ENCODE measurements at regions not wholly inside any gene's neighbourhood (a gene's known extent, or its start where the extent isn't known, plus 50 kb on each side); places are given as distances from the start of the nearest gene placed in this dataset.
"Not testable (repeated sequence)": the region's sequence is repeated elsewhere in the genome, so short reads cannot be mapped to it uniquely, and the experiment has no call there.

DNA sequence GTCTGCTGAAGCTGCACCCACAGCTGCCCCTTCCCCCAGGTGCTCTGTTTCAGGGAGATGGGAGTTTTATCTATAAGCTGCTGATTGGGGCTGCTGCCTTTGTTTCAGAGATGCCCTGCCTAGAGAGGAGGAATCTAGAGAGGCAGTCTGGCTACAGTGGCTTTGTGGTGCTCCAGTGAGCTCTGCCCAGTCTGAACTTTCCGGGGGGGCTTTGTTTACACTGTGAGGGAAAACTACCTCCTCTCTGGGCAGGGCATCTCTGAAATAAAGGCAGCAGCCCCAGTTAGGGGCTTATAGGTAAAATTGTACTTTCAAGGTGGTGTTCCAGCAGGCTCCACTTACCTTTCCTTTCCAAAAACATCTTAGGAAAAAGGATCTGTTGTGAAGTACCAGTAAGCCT lies 242.2 kb downstream of the SPRY1 start:
- DNase-seq (ENCODE audit: low spot score) = no peak

DNA sequence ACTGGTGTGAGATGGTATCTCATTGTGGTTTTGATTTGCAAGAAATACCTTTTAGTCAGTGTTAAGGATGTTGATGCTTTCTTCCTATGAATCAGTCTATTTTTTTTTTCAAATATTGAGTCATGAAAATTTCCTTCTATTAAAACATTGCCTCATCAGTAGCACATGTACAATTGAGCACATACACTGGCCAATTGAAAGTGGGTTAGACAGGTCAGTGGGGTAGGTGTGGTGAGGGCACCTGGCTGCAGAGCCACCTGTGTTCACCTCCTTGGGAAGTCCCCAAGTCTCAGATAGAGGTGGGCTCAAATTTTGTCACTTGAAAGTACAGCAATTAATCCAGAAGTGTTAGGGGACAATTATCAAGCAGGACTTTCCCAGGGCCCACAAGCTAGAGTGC lies 243.7 kb downstream of the SPRY1 start:
- DNase-seq (ENCODE audit: low spot score) = no peak

DNA sequence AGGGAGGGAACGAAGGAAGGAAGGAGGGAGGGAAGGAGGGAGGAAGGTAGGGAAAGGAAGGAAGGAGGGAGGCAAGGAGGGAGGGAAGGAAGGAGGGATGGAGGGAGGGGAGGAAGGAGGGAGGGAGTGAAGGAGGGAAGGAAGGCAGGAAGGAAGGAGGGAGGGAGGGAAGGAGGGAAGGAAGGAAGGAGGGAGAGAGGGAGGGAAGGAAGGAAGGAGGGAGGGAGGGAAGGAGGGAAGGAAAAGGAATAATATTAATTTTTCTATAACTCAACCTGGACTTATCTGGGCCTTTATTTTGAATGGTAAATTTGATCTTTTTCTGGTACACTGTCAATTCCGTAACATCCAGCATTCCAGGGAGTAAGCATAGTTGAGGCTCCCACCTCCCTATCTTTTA lies 244.2 kb downstream of the SPRY1 start:
- no peak for DNase-seq (ENCODE audit: low spot score)

DNA sequence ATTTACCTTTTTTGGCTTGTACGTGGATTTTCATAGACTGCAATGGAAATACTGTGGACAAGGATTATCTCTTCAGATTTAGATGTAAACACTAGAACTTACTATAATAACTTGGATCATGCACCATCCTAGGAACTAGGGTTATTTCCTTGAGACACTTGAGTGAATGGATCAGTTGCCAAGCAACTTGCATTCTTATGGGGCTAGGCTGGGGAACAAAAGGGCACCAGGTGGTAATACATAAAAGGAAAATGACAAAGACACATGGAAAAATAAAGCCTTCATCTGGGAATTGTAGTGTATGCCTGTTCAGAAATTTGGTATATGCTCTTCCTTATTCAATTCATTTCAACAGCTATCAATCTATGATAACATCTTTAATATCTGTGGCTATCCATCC lies 247.1 kb downstream of the SPRY1 start:
- no peak for DNase-seq (ENCODE audit: low spot score)

DNA sequence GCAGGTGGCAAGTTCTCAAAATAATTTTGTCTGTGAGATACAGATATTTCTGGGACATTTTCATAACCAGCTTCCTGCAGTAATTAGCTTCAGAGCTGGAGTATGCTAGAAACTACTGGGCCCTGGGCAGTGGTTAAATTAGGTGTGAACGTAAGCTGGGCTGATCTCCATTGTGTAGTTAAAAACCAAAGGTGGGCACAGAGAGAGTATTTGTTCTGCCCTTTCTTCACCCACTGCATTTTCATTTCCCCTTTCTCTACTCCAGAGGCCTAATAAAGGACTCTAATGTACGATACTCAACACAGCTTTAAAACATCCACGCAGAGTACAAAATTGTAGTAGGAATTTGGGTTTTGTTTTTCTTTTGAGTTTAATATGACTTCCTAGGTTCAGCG lies 252.7 kb downstream of the SPRY1 start:
- no peak for DNase-seq (ENCODE audit: low spot score)

DNA sequence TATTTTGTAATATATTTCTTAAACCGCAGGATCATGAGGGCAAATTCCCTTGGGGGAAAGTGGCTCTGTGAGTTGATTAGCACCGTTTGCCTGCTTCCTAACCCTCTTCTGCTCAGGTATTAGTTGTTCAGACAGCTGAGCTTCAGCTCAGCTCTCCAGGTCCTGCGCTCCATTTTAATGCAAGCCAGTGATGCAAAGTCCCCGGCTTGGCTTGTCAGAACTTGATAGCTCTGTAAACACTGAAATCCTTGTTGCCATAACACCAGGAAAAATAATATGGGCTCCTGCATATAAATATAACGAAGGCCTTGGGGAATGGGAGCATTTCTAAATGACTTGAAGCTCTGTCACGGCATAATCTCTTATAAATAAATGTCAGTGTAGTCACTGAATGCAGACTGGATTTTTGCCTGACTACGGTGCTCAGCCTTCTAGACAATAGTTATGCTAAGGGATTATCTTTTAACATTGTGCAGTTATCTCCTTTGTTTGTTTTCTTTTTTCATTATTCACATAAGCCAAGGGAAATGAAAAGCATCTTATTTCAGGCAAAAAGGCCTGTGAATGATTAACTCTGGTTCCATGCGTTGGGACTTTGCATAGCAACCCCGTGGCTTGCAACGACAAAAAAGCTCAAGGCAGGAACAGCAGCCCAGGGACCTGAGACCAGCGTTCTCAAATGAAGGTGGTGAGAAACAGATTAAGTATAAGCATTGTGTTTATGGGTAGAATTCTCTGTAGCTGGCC lies 253.2 kb downstream of the SPRY1 start:
- DNase-seq (ENCODE audit: low spot score) = no peak

DNA sequence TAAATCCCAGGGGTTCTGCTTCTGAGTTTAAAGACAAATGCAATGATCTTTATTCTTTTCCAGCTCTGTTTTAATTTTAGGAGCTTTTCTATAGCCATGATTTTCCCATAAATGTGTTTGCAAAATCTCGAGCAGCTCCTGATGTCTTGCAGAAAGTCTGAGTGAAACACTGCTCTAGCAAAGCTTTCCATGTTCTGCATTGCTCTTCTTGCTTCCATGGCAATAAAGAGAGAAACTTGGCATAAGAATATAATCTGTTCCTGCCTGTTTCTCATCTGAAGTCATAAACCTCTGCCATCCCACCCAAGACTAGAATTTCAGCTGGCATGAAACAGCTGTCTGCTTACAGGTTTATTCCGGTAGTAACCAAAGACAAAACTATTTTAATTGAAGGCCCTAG lies 254.5 kb downstream of the SPRY1 start:
- no peak for DNase-seq (ENCODE audit: low spot score)

DNA sequence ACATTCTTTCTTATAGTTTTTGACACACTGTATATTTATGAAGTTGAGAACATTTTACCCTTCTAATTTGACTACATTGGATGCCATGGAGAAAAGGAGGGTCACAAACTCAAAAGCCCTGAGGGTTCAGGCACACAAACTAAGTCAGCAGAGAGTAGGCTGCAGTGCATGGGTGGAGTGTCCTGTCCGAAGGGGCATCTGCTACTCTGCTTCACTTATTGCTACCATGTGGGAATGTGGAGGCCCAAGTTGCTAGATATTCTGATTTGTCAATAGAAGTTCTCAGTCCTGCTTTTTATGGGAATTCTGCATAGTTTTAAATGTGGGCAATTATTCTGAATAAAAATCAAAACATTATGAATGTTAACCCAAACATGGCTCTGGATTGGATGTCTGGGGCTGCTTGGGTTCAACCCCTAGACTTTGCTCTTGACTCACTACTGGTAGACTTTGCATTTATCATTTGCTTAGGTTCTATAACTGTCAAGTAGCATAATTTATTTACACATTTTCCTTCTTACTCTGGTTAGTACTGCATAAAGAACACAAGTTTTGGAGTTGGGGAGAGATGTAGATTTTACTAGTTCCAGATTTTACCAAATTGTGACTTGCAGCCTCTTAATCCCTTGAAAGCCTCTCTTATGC lies 255.1 kb downstream of the SPRY1 start:
- DNase-seq (ENCODE audit: low spot score) = no peak

DNA sequence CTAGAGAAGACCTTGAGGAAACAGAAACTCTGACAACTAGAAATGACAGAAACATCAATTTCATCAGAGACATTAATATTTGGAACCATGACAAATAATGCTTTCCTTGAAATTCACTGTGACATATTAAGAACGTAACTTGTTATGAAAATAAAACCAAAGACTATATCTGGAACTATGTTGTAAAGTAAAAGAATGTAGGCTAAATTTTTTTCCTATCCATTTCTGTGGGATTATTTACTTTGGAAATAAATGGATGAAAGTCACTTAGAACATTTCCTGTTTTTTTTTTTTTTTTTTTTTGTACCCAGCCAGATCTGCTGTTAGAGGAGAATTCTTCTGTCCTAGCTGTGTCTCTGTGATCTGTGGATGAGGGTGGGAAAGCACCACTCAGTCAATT lies 255.9 kb downstream of the SPRY1 start:
- DNase-seq (ENCODE audit: low spot score) = no peak

DNA sequence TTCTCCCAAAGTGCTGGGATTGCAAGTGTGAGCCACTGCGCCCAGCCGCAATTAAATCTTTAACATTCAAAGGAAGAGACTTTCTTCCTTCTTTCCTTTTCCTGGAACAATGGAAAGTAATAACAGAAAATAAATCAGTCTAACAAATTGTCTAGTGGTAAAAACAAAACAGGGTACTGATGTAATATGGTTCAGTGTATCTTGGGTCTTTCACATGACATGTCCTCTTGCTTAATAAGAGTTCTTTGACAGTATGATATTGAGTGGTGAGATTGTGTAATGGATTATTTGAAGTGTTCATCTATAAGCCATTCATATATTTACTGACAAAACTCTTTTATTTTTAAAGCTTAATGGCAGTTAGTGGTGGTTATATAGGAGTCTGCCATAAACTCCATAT lies 256.6 kb downstream of the SPRY1 start:
- no peak for DNase-seq (ENCODE audit: low spot score)

DNA sequence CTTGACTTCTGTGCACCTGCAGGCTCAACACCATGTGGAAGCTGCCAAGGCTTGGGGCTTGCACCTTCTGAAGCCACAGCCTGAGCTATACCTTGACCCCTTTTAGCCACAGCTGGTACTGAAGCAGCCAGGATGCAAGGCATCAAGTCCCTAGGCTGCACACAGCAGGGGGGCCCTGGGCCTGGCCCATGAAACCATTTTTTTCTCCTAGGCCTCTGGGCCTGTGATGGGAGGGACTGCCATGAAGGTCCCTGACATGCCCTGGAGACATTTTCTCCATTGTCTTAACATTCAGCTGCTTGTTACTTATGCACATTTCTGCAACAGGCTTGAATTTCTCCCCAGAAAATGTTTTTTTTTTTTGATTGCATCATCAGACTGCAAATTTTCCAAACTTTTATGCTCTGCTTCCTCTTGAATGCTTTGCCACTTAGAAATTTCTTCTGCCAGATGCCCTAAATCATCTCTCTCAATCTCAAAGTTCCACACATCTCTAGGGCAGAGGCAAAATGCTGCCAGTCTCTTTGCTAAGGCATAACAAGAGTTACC lies 260.2 kb downstream of the SPRY1 start:
- not testable (repeated sequence) for DNase-seq (ENCODE audit: low spot score)

DNA sequence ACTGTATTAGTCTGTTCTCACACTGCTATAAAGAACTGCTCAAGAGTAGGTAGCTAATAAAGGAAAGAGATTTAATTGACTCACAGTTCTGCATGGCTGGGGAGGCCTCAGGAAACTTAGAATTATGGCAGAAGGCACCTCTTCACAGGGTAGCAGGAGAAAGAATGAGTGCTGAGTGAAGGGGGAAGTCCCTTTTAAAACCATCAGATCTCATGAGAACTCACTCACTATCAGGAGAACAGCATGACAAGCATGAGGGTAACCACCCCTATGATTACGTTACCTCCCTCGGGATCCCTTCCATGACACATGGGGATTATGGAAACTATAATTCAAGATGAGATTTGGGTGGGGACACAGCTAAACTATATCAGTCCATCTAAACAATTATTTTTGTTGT lies 261.0 kb downstream of the SPRY1 start:
- DNase-seq (ENCODE audit: low spot score) = not testable (repeated sequence)

DNA sequence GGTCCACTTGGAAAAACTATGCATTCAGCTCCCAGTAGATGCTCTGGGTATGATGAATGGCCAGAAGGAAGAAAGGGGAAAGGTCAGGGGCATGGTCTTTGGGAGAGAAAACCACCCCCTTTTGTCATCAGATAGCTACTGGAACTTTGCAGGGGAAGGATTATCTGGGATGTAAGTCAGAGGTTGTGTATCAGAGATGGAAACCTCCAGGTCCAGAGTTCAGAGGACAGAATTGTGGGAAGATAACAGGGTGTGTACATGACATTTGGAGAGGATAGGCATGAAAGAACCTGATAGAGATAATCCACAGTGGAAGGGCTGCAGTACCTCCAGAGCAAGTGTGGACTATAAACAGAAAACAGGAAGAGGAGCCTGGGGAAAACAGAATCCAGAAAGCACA lies 262.7 kb downstream of the SPRY1 start:
- DNase-seq (ENCODE audit: low spot score) = no peak

DNA sequence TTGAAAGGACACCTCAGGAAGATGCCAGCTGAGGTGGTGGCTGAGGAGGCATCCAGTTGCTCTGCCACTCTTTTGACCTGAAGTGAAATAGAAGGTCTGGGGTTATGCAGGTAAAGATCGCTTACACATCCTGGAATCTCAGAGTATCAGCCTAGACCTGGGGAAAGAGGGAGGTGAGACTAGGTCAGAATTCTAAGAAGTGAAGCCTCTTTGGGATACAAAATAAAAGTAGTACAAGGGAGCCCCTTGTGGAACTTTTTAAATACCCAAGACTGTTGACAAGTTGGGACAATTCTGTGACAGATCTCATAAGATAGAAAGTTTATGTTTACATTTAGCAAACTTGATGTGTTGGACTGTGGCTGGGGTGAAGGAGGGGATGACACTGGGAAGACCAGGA lies 263.1 kb downstream of the SPRY1 start:
- DNase-seq (ENCODE audit: low spot score) = peak; percentile 2

DNA sequence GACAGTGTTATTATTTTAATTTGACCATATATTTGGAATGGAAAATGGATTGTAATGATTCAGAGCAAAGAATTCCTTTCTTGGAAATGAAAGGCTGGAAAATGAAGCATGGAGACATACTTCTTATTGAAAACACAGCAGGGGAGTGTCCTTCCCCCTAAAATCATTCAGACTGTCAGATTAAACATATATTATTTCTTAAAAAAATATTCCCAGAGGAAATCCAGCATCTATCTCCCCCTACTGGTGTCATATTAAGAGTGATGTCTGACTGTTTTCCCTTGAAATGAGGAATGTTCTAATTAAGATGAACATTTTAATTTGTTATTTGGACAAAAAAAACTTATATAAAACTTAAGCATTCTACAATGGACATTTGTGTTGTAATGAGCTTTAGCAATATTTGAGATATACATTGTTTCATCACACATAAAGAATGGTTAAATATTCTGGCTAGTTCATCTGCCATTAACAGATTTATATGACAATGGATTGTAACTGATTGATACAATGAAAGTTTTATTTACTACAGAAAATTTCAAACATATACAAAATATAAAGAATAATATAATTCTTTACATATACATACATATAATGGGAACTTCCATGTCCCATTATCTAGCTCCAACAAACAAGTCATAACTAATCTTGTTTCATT lies 264.6 kb downstream of the SPRY1 start:
- peak; percentile 1 for DNase-seq (ENCODE audit: low spot score)

DNA sequence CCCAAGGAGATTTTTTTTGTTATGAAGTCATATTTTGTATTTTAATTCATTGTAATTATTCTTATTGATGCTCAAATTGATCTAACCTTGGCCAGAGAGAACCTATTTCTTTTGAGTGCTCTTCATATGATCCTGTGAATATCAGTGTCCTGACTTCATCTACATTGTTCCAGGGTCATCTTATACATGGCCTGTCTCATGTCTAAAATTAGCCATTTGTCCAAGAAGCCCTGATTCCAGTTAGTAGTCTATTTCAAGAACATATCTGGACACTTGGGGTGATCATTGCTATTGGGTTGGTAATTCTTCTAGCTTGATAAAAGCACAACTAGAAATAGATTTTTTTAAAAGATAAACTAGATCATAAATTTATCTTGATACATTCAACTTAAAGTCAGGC lies 266.2 kb downstream of the SPRY1 start:
- no peak for DNase-seq (ENCODE audit: low spot score)

DNA sequence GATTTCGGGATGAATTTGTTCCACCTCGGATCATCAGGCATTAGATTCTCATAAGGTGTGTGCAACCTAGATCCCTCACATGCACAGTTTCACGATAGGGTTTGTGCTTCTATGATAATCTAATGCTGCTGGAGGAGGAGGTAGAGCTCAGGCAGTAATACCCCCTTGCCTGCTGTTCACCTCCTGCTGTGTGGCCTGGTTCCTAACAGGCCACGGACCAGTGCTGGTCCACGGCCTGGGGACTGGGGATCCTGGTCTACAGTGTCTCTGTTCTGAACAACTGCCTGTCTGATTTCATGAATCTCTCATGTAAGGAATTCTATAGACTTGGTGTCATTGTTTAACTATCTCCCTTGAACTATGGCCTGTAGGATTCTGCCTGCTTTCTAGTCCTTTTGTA lies 269.9 kb downstream of the SPRY1 start:
- no peak for DNase-seq (ENCODE audit: low spot score)

DNA sequence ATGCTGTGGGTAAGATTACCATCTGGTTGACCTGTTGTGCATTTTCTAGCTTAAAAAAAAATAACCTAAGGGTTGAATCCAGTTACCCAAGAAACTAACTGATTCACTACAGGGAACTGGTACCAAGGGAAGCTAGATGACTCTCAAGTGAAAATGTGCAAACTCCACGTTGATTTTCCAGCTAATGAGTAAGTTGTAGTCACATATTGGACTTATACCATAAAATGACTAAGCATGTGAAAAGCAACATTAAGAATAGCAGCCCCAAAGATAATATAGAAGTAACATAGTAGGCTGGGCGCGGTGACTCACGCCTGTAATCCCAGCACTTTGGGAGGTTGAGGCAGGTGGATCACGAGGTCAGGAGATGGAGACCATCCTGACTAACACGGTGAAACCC lies 270.9 kb downstream of the SPRY1 start:
- DNase-seq (ENCODE audit: low spot score) = no peak

DNA sequence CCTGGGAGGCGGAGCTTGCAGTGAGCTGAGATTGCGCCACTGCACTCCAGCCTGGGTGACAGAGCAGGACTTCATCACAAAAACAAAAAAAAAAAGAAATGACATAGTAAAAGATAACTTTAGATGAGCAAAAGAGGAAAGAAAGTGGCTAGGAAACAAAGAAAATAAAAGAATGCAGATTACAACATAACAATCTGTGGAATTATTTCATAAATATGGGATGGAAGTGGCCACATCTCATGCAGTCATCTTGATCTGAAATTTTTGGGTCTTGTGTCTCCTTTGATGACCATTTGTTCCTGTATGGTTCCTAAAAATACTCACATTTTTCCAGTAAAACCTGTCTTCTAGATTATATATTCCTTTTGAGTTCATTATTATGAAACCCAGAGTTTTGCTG lies 271.4 kb downstream of the SPRY1 start:
- DNase-seq (ENCODE audit: low spot score) = no peak

DNA sequence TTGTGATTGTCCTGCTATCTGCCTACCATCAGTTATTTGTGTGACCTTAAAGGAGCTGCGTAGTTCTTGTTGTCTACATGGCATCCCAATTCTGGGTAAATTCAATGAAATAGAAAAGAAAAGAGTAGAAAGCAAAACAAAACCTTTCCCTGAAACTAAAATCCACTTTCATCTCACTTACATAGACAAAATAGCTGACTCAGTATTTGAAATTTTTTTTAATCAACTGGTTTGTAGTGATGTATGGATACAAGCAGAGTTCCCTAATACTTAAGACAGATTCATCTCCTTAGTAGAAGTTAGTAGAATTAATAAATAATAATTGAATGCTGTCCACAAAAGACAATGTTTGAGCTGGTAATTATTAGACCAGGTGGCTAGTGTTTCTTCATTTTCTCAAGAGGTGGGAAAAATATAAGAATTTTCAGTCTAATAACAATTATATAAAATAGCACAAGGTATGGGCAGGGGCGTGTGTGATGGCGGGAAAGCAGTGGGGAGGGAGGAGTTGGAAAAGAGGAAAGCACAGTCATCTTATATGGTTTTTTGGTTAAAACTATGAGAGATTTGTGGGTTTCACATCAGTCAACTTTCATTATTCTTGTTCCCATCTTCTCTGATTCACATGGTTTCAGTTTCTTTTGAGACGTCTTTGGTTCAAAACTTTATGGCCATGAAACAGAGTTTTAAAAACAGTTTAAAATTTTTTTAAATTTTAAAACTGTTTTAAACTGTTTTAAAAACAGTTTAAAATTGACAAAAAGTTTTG lies 275.2 kb downstream of the SPRY1 start:
- DNase-seq (ENCODE audit: low spot score) = no peak

DNA sequence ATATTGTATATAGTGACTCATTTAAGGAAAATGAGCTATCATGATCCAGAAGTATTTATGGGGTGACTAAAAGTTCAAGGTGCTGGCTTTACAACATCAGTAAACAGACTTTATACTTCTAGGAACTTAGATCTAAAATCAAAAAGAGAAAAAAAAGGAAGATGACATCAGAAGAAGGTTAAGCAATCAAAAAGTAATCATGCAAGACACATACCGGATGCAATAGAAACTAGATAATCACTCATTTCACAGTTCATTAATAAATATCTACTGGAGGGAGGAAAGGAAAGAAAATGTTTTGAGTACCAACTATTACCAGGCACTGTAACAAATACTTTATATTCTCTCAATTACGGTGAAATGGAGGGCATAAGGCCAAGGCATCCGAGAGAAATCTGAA lies 276.4 kb downstream of the SPRY1 start:
- no peak for DNase-seq (ENCODE audit: low spot score)

DNA sequence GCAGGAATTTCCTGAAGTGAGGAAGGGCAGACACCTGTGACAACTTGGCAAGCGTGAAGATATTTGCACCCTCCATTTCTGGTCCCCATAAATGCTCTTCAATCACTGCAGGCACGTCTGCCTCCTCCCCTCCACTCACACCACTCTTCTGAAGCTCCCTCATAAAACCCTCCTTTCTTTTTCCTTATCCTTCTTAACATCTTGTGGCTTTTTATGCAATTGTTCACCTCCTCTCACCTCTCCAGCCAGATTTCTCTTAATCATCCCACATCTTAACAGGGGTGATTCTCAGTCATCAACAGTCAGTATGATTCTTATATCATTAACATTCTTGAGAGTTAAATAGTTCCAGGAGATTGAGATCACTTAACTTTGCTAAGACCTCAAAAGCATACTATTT lies 277.4 kb downstream of the SPRY1 start:
- no peak for DNase-seq (ENCODE audit: low spot score)

Measured in CD4-positive, alpha-beta T cell treated with Interleukin-15 for 4 hours (primary cell).